ENCODE measurements at regions not wholly inside any gene's neighbourhood (a gene's known extent, or its start where the extent isn't known, plus 50 kb on each side); places are given as distances from the start of the nearest gene placed in this dataset.

- DNase-seq (ENCODE audit: low read depth) = no peak
Measured at GRCh38 chr7:57256637-57257375, 124.6 kb upstream of the ZNF479 start.

- DNase-seq (ENCODE audit: low read depth) = no peak
Measured at GRCh38 chr7:57274535-57275283, 142.5 kb upstream of the ZNF479 start.

- no peak for DNase-seq (ENCODE audit: low read depth)
Measured at GRCh38 chr7:57300747-57301146, 149.2 kb upstream of the ZNF716 start.

GRCh38 chr7:57305192-57305748, 144.7 kb upstream of the ZNF716 start:
- peak; percentile 0 for DNase-seq (ENCODE audit: low read depth)

GRCh38 chr7:57308631-57309408, 141.2 kb upstream of the ZNF716 start:
- DNase-seq (ENCODE audit: low read depth) = peak; percentile 1

GRCh38 chr7:57327081-57327480, 122.9 kb upstream of the ZNF716 start:
- no peak for DNase-seq (ENCODE audit: low read depth)

GRCh38 chr7:57328457-57328856, 121.5 kb upstream of the ZNF716 start:
- no peak for DNase-seq (ENCODE audit: low read depth)

GRCh38 chr7:57328963-57329362, 121.0 kb upstream of the ZNF716 start:
- no peak for DNase-seq (ENCODE audit: low read depth)

- DNase-seq (ENCODE audit: low read depth) = no peak
Measured at GRCh38 chr7:57339198-57339944, 110.6 kb upstream of the ZNF716 start.

GRCh38 chr7:57342954-57343353, 107.0 kb upstream of the ZNF716 start:
- DNase-seq (ENCODE audit: low read depth) = no peak

- no peak for DNase-seq (ENCODE audit: low read depth)
Measured at GRCh38 chr7:57343901-57344622, 105.9 kb upstream of the ZNF716 start.

- DNase-seq (ENCODE audit: low read depth) = no peak
Measured at GRCh38 chr7:57344957-57345356, 105.0 kb upstream of the ZNF716 start.

GRCh38 chr7:57348646-57349269, 101.2 kb upstream of the ZNF716 start:
- DNase-seq (ENCODE audit: low read depth) = no peak

- no peak for DNase-seq (ENCODE audit: low read depth)
Measured at GRCh38 chr7:57354195-57354594, 95.8 kb upstream of the ZNF716 start.

GRCh38 chr7:57354679-57355338, 95.2 kb upstream of the ZNF716 start:
- DNase-seq (ENCODE audit: low read depth) = no peak

- no peak for DNase-seq (ENCODE audit: low read depth)
Measured at GRCh38 chr7:57361406-57361805, 88.6 kb upstream of the ZNF716 start.

GRCh38 chr7:57362868-57363267, 87.1 kb upstream of the ZNF716 start:
- no peak for DNase-seq (ENCODE audit: low read depth)

GRCh38 chr7:57363321-57363720, 86.7 kb upstream of the ZNF716 start:
- DNase-seq (ENCODE audit: low read depth) = no peak

- DNase-seq (ENCODE audit: low read depth) = no peak
Measured at GRCh38 chr7:57364933-57365710, 84.9 kb upstream of the ZNF716 start.

All from activated T-cell treated with anti-CD3 and anti-CD28 coated beads for 48 hours (primary cell).